OCI-LY7 (cell line): ENCODE measurements at regions not wholly inside any gene's neighbourhood (a gene's known extent, or its start where the extent isn't known, plus 50 kb on each side); places are given as distances from the start of the nearest gene placed in this dataset.

ENCODE experiments used
- EZH2phosphoT487 ChIP-seq: fragments of 200-600 bp; sonication (generic); IDR thresholded peaks from 2 replicates; pipeline ENCODE4 v1.6.1; 2018; ENCODE audit warnings: low read depth, borderline replicate concordance, mild to moderate bottlenecking, mixed run types, antibody characterized with exemption, low read length, moderate library complexity, mixed read lengths
- TF ChIP-seq, protein P1 (sequence below): fragments of 200-600 bp; sonication (generic); conservative IDR thresholded peaks from 2 replicates; pipeline ENCODE4 v1.5.1; 2014; ENCODE audit warnings: mild to moderate bottlenecking, antibody characterized with exemption, low read length, moderate library complexity, mixed read lengths

DNA sequence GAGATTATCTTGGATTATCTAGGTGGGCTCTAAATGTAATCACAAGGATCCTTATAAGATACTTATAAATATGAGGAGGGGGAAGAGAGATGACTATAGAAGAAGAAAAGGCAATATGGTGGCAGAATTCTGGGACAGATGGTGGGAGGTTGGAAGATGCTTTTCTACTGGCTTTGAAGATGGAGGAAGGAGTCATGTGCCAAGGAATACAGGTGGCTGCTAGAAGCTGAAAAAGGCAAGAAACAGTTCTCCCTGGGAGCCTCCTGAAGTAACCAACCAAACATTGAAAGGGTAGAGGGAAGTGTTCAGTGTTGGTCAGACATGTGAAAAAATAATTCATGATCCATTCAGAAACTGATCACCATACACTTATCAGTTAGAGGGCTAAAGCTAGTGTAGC lies 213.3 kb downstream of the WDR11 start:
- TF ChIP-seq, protein P1, sequence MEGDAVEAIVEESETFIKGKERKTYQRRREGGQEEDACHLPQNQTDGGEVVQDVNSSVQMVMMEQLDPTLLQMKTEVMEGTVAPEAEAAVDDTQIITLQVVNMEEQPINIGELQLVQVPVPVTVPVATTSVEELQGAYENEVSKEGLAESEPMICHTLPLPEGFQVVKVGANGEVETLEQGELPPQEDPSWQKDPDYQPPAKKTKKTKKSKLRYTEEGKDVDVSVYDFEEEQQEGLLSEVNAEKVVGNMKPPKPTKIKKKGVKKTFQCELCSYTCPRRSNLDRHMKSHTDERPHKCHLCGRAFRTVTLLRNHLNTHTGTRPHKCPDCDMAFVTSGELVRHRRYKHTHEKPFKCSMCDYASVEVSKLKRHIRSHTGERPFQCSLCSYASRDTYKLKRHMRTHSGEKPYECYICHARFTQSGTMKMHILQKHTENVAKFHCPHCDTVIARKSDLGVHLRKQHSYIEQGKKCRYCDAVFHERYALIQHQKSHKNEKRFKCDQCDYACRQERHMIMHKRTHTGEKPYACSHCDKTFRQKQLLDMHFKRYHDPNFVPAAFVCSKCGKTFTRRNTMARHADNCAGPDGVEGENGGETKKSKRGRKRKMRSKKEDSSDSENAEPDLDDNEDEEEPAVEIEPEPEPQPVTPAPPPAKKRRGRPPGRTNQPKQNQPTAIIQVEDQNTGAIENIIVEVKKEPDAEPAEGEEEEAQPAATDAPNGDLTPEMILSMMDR, result no peak
- TF ChIP-seq EZH2phosphoT487, result no peak
